AG04450 (cell line): ENCODE measurements at regions not wholly inside any gene's neighbourhood (a gene's known extent, or its start where the extent isn't known, plus 50 kb on each side); places are given as distances from the start of the nearest gene placed in this dataset.

Experiments
- CTCF ChIA-PET: fragments of 300-600, 350-600 bp; formaldehyde crosslinking; extraction: SDS; loops from one replicate; lab custom pipeline; 2022; ENCODE audit warnings: antibody characterized with exemption, inconsistent platforms; lab: Charles Lee
- POLR2A ChIA-PET: fragments of 350-600 bp; formaldehyde crosslinking; extraction: SDS; loops from one replicate; lab custom pipeline; 2021; ENCODE audit warnings: antibody characterized with exemption, inconsistent platforms; lab: Yijun Ruan, JAX
- DNase-seq: peaks from one replicate; pipeline ENCODE4 v3.0.0-alpha.2; 2011; ENCODE audit warnings: low read depth, low spot score
- H3K27ac ChIP-seq: one replicate; pipeline ENCODE4 v1.5.1; 2012; ENCODE audit warnings: low read depth, low read length, control low read depth
- H3K27me3 ChIP-seq: one replicate; pipeline ENCODE4 v1.6.0; 2012; ENCODE audit warnings: low read length; ENCODE audit not compliant: control insufficient read depth, insufficient read depth
- H3K4me3 ChIP-seq: 2 replicates; pipeline ENCODE4 v1.5.1; 2011; ENCODE audit warnings: mild to moderate bottlenecking, low read depth, low read length, control low read depth
- H3K9me3 ChIP-seq: 2 replicates; pipeline ENCODE4 v1.5.1; 2012; ENCODE audit warnings: low read length; ENCODE audit not compliant: control insufficient read depth, insufficient read depth
- CTCF ChIP-seq: IDR thresholded peaks from 2 replicates; pipeline ENCODE4 v1.5.1; 2011; ENCODE audit warnings: low read depth, low read length, control low read depth, inconsistent platforms

- CTCF ChIA-PET: no interaction called here
- TF ChIP-seq CTCF: no peak
- no peak overlapping the region for H3K4me3 ChIP-seq
- POLR2A ChIA-PET: no interaction called here
- H3K27me3 ChIP-seq: no peaks in the 10 kb centered on the region
- no peak for DNase-seq
- H3K9me3 ChIP-seq: peaks cover 17% of the 10 kb centered on the region
- no peak overlapping the region for H3K27ac ChIP-seq
Observed at GRCh38 chr9:16318516-16319060, 551.9 kb downstream of the BNC2 start.

GRCh38 chr9:16319646-16320045, 550.8 kb downstream of the BNC2 start:
- no peak for DNase-seq
- ChIA-PET POLR2A (no interaction called here), CTCF (no interaction called here)

GRCh38 chr9:16320338-16320902, 550.0 kb downstream of the BNC2 start:
- H3K9me3 ChIP-seq: peaks cover 17% of the 10 kb centered on the region
- no peak overlapping the region for H3K4me3 ChIP-seq
- no peak for TF ChIP-seq CTCF
- POLR2A ChIA-PET: no interaction called here
- CTCF ChIA-PET: interaction anchor here (1.0 kb wide), 1 partner anchor 448 kb away, joined by 3 read pairs; no protein-coding TSS in a partner anchor
- H3K27ac ChIP-seq: no peak overlapping the region
- H3K27me3 ChIP-seq: no peaks in the 10 kb centered on the region
- DNase-seq: no peak

More at GRCh38 chr9:16319646-16320045, 550.8 kb downstream of the BNC2 start:
- no peak overlapping the region for H3K27ac ChIP-seq
- H3K4me3 ChIP-seq: no peak overlapping the region
- H3K27me3 ChIP-seq: no peaks in the 10 kb centered on the region
- no peak for TF ChIP-seq CTCF
- H3K9me3 ChIP-seq: peaks cover 17% of the 10 kb centered on the region

GRCh38 chr9:16321461-16322119, 548.9 kb downstream of the BNC2 start:
- ChIA-PET POLR2A (no interaction called here), CTCF (interaction anchor here (1.0 kb wide), 1 partner anchor 450 kb away, joined by 3 read pairs; no protein-coding TSS in a partner anchor)
- TF ChIP-seq CTCF: no peak
- DNase-seq: no peak
- H3K4me3 ChIP-seq: no peak overlapping the region
- H3K27me3 ChIP-seq: no peaks in the 10 kb centered on the region
- H3K27ac ChIP-seq: no peak overlapping the region
- H3K9me3 ChIP-seq: peaks cover 17% of the 10 kb centered on the region

- ChIA-PET POLR2A (no interaction called here), CTCF (no interaction called here)
- Histone ChIP-seq H3K27me3 (no peaks in the 10 kb centered on the region), H3K9me3 (peaks cover 17% of the 10 kb centered on the region), H3K27ac (no peak overlapping the region), H3K4me3 (no peak overlapping the region)
- no peak for DNase-seq
- no peak for TF ChIP-seq CTCF
Observed at GRCh38 chr9:16322849-16323248, 547.6 kb downstream of the BNC2 start.
